ENCODE measurements at regions not wholly inside any gene's neighbourhood (a gene's known extent, or its start where the extent isn't known, plus 50 kb on each side); places are given as distances from the start of the nearest gene placed in this dataset.

DNA sequence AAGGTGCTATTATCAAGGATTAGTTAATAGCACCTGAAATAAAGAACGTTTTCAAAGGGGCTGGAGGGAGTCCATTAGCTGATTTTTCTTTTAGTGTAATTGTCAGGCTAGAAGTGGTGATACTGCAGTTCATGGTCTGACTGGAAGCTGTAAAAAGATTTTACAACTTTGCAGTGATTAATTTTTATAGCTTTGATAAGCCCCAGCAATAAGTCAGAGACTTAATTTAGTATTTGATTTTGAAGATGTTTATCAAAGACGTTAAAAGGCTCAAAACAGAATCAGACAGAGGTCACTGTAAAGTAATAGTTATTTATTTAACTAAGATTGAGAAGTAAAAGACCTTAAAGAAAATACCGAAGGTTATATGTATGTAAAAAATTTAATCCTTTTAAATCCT is 165.5 kb upstream of the FMN2 start:
- Histone ChIP-seq H2BK12ac (ENCODE audit: low read depth, low read length) (no peak overlapping the region), H3K27me3 (replicated peaks in 1 of 4; ENCODE audit: control insufficient read depth in 3 of 4, extremely low read depth in 1 of 4, insufficient read depth in 3 of 4, low read length in 3 of 4) (no peaks in the 10 kb centered on the region), H4K8ac (ENCODE audit: extremely low read depth, insufficient read depth, low read length) (no peak overlapping the region), H2BK15ac (ENCODE audit: low read length) (no peak overlapping the region), H3K9ac (replicated peaks in 1 of 4; ENCODE audit: extremely low read depth in 1 of 4, low read depth in 3 of 4, low read length in 3 of 4) (no peak overlapping the region), H3K18ac (ENCODE audit: extremely low read depth, low read length) (no peak overlapping the region), H3K4me1 (replicated peaks in 1 of 4; ENCODE audit: control insufficient read depth in 3 of 4, insufficient read depth in 4 of 4, low read length in 3 of 4) (peaks cover 0 to 3% (median 0%) of the 10 kb centered on the region in 4 experiments; a peak in 1 of 7 replicates), H2BK20ac (ENCODE audit: low read length) (no peak overlapping the region), H4K5ac (ENCODE audit: insufficient read length, low read depth, low read length) (no peak overlapping the region), H3K4me3 (ENCODE audit: extremely low read depth in 1 of 4, insufficient read depth in 2 of 4, low read depth in 3 of 4, low read length in 4 of 4) (no peak overlapping the region), H3K79me2 (ENCODE audit: control insufficient read depth in 1 of 2, insufficient read depth in 2 of 2, low read length in 2 of 2) (no peaks in the 10 kb centered on the region), H4K91ac (replicated peaks; ENCODE audit: insufficient read length, low read length) (no peak overlapping the region), H3K27ac (ENCODE audit: low read depth, low read length) (no peak overlapping the region), H3K23me2 (ENCODE audit: low read depth, low read length) (no peaks in the 10 kb centered on the region), H3K4me2 (ENCODE audit: insufficient read depth in 1 of 2, low read depth in 2 of 2, low read length in 2 of 2) (no peak overlapping the region), H4K20me1 (replicated peaks in 1 of 2; ENCODE audit: control insufficient read depth in 1 of 2, insufficient read depth in 2 of 2, low read length in 2 of 2) (no peaks in the 10 kb centered on the region), H2AK5ac (ENCODE audit: low read depth, low read length) (no peak overlapping the region), H3K9me3 (ENCODE audit: insufficient read depth in 2 of 2, low read depth in 1 of 2, low read length in 1 of 2) (peaks cover 9 to 16% of the 10 kb centered on the region in 2 experiments), H3K79me1 (ENCODE audit: low read depth, low read length) (no peaks in the 10 kb centered on the region), H2AFZ (ENCODE audit: low read length) (no peak overlapping the region), H3K36me3 (ENCODE audit: control insufficient read depth in 2 of 4, insufficient read depth in 4 of 4, low read length in 3 of 4) (peaks cover 0 to 4% (median 0%) of the 10 kb centered on the region in 4 experiments; a peak in 1 of 8 replicates), H2BK5ac (ENCODE audit: low read depth, low read length) (no peak overlapping the region), H3K14ac (ENCODE audit: insufficient read length) (no peak overlapping the region), H3K23ac (ENCODE audit: insufficient read length) (no peak overlapping the region), H3K4ac (replicated peaks; ENCODE audit: insufficient read length, low read depth, low read length) (no peak overlapping the region), H2BK120ac (replicated peaks; ENCODE audit: low read depth, low read length) (no peak overlapping the region), H3K56ac (replicated peaks; ENCODE audit: insufficient read length, low read depth, low read length) (no peak overlapping the region)
- FAIRE-seq (no peak), DNase-seq (ENCODE audit: low read depth in 1 of 2, low spot score in 2 of 2) (no peak)
- CTCF ChIA-PET (ENCODE audit: partially characterized antibody), result no interaction called here
- WGBS, 2 experiments (ENCODE audit: extremely low coverage in 1 of 2, insufficient coverage in 1 of 2, insufficient read length in 1 of 2, insufficient replicate concordance in 2 of 2, low coverage in 1 of 2, low lambda C conversion rate in 2 of 2, missing lambda C conversion rate in 1 of 2), result 88% methylated on average over 3 of the region's 3 CpGs; no CpG with 5 or more reads in 1 of the 2 experiments
- POLR2A ChIA-PET (ENCODE audit: partially characterized antibody), result no interaction called here
- TF ChIP-seq RNF2 (IDR thresholded peaks at IDR 0.05; ENCODE audit: borderline replicate concordance, low read depth, low read length, missing control alignments, poor library complexity, severe bottlenecking), result no peak
- TF ChIP-seq SRF (IDR thresholded peaks at IDR 0.05; ENCODE audit: low read depth, low read length), result no peak
- TF ChIP-seq CBX5 (IDR thresholded peaks at IDR 0.05; ENCODE audit: low read depth, low read length), result no peak
- no peak for TF ChIP-seq YY1 (IDR thresholded peaks at IDR 0.05; ENCODE audit: low read depth, low read length)
- no peak for TF ChIP-seq HDAC2 (IDR thresholded peaks at IDR 0.05; ENCODE audit: borderline replicate concordance in 1 of 2, low read depth in 2 of 2, low read length in 2 of 2)
- TF ChIP-seq BACH1 (IDR thresholded peaks at IDR 0.05; ENCODE audit: low read length), result no peak
- TF ChIP-seq KDM1A (IDR thresholded peaks at IDR 0.05; ENCODE audit: borderline replicate concordance, low read length), result no peak
- no peak for TF ChIP-seq EP300 (IDR thresholded peaks at IDR 0.05; ENCODE audit: borderline replicate concordance in 1 of 2, low read depth in 2 of 2, low read length in 2 of 2)
- TF ChIP-seq POU5F1 (IDR thresholded peaks at IDR 0.05; ENCODE audit: low read depth, low read length), result no peak
- TF ChIP-seq NRF1 (IDR thresholded peaks at IDR 0.05; ENCODE audit: low read depth, low read length), result no peak
- TF ChIP-seq SP2 (IDR thresholded peaks at IDR 0.05; ENCODE audit: low read length), result no peak
- no peak for TF ChIP-seq RBBP5 (IDR thresholded peaks at IDR 0.05; ENCODE audit: borderline replicate concordance, low read depth, low read length)
- TF ChIP-seq PHF8 (conservative IDR thresholded peaks at IDR 0.05; ENCODE audit: low read depth, low read length), result no peak
- TF ChIP-seq BCL11A (IDR thresholded peaks at IDR 0.05; ENCODE audit: low read depth in 2 of 2, low read length in 2 of 2), result no peak
- no peak for TF ChIP-seq KDM5A (IDR thresholded peaks at IDR 0.05; ENCODE audit: low read length)

Measured in H1 (cell line).